GM19455 (cell line): ENCODE measurements at regions not wholly inside any gene's neighbourhood (a gene's known extent, or its start where the extent isn't known, plus 50 kb on each side); places are given as distances from the start of the nearest gene placed in this dataset.
A peak's percentile ranks its signal among the peaks of the same experiment; 100 is the strongest.

Experiments
- ATAC-seq: cut with Tn5 transposase; IDR thresholded peaks from one replicate; pipeline ENCODE4 v1.9.1; 2021; ENCODE audit not compliant: unreplicated experiment

GRCh38 chr6:82072751-82073150 is 174.8 kb downstream of the IBTK start:
- no peak for ATAC-seq

GRCh38 chr6:82072121-82072521 is 175.4 kb downstream of the IBTK start:
- no peak for ATAC-seq

DNA sequence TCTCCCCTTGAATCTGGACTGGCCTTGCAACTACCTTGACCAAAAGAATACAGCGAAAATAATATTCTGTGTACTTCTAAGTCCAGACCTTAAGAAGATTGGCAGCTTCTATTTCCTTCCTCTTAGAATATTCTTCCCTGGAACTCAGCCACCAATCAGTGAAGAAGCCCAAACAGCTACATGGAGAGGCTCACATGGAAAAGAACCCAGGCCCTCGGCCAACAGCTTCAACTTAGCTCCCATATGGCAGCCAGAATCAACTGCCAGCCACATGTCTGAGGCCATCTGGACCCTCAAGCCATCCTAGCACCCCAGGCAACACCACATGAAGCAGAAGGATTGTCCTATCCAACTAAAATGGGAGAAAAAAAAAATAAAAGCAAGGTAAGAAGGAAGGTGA is 178.8 kb downstream of the IBTK start:
- no peak for ATAC-seq

DNA sequence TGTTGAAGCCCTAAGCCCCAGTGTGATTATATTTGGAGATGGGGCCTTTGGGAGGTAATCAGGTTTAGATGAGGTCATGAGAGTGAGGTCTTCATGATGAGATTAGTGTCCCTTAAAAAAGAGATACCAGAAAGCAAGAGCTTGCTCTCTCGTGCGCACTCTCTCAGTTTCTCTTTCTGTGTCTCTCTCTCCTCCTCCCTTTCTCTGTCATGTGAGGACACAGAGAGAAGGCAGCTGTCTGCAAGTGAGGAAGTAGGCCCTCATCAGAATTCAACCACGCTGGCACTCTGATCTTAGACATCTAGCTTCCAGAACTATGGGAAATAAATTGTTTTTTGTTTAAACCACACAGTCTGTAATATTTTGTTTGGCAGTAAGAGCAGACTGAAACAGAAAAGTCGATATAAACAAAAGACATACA is 180.5 kb downstream of the IBTK start:
- peak; percentile 92 for ATAC-seq

DNA sequence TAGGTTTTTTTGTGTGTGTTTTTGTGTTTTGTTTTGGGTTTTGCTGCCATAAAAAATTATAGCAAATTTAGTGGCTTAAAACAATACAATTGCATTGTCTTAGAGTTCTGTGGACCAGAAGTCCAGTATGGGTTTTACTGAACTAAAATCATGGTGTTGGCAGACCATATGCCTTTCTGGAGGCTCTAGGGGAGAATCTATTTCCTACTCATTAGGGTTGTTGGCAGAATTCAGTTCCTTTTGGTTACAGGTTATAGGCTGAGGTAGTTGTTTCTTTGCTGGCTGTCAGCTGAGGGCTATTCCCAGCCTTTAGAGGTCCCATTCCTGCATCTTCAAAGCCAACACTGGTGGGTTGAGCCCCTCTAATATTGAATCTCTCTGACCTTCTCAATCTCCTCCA is 181.3 kb downstream of the IBTK start:
- ATAC-seq, result no peak

DNA sequence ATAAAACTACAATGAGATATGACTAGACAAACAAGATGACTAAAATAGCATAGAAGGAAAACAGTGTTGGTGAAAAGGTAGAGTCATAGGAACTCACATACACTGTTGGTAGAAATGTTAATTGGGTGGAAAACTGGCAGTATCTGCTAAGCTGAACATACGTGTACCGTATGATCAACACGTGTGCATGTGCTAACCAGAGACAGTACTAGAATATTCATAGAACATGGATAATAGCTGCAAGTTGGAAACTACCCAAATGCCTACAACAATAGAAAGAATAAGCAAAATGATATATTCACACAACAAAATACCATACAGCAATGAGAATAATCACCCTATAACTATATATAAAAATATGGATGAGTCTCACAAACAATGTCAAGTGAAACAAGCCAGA is 184.0 kb downstream of the IBTK start:
- ATAC-seq, result no peak

DNA sequence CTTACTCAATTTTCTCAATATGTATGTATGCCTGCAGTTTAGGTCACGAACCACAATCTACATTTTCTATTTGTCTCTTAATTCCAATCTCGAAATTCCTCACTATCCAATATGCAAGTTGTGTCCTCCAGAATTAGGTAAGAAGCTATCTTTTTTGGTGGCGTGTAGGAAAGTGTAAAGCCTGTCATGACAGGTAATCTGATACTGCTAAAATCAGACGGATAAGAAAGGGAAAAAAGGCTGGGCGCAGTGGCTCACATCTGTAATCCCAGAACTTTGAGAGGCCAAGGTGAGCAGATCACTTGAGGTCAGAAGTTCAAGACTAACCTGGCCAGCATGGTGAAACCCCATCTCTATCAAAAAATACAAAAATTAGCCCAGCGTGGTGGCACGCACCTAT is 185.3 kb downstream of the IBTK start:
- ATAC-seq, result no peak

GRCh38 chr6:82057846-82058554 is 189.5 kb downstream of the IBTK start:
- ATAC-seq, result no peak

DNA sequence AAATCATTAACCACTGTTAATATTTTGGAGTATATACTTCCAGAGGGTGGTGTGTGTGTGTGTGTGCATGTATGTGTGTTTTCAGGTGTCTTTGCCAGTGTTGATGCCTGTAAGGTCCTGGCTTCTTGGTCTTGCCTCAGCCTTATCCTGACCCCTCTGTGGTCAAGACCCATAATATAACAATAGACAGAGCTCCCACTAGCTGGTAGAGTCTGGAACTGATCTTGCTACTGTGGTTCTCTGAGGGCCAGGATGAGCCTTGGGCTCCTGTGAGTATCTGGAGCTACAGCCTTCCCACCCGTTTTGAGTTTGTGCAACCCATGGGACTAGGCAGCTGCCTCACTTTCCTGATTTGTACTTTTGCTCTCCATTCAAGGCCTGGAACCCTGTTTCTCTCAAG is 191.0 kb downstream of the IBTK start:
- ATAC-seq, result no peak

- no peak for ATAC-seq
Observed at GRCh38 chr6:82045965-82046756, 201.4 kb downstream of the IBTK start.

DNA sequence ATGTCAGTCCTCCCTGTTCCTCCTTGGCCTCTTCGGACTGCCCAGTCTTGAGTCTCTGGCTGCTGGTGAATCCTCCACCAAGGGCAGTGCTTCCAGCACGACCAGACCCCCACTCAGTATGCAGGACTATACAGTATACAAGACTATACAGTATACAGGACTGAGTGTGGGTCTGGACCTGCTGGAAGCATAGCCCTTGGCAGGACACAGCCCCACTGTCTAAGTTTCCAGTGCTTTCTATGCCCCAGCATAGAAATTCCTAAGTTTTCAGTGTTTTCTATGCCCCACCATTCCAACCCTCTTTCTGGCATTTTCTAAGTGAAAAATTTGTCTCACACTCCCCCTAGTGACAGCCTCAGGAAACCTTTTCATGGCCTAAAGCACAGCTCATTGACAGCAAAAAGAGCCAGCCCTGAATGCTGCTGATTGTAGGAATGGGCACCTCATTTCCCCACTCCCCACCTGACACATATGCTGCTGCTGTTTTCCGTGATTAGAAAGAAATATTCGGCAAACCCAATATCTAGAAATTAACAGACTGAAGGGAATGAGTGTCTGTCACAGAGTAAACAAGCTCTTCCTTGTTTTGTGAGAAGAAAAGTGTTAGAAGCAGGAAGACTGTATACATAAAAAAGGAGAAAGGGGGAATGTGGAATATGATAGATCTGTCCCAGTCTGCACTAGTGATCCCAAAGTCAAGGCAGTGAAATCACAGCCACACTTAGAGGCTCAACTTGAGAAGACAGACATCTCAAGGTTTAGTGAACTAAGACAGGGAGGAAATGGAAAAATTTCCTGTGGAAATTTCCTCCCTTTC is 206.9 kb downstream of the IBTK start:
- peak; percentile 77 for ATAC-seq

- no peak for ATAC-seq
Observed at GRCh38 chr6:82038631-82039030, 208.9 kb downstream of the IBTK start.

GRCh38 chr6:82035526-82035925 is 212.0 kb downstream of the IBTK start:
- no peak for ATAC-seq

DNA sequence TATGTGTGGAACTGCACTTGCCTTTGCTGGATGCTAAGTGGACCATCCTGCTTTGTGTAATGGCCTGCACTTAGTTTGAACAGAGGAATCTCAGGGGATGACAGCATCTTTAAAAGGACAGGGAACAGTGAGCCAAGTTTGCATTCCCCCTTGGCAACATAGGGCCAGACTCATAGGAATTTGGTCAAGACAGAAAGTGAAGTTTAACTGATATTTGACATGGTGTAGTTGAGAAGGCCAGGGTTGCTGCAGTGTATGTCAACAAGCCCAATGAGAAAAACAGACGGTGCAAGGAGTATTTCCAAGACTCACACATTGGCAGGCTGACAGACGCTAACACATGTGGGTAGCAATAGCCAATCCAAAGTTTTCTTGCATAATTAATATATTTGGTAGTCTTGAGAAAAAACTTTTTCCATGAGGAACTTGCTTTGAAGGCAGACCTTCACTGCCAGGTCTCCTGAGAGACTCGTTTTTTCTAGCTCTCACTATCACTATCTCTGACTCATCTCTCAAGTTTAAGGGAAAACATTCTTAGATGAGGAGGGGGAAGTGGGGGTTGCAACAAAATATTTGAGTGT is 213.8 kb downstream of the IBTK start:
- ATAC-seq, result no peak

DNA sequence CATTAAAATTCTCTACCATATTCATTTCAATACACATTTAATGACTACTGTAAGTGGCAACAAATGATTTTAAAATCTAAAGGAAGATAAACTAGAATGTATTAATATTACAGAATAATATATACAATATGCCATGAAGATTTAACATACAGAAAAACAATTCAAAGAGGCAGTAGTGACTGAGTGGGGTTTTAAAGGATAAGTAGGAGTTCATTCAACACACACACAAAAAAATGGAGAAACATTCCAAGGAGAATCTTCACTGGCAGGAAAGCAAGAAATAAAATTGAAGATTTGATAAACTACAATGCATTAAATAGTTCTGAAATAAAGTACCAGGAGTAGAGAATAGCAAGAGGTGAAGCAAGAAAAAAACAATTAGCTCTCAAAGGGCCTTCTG is 215.1 kb downstream of the IBTK start:
- no peak for ATAC-seq

DNA sequence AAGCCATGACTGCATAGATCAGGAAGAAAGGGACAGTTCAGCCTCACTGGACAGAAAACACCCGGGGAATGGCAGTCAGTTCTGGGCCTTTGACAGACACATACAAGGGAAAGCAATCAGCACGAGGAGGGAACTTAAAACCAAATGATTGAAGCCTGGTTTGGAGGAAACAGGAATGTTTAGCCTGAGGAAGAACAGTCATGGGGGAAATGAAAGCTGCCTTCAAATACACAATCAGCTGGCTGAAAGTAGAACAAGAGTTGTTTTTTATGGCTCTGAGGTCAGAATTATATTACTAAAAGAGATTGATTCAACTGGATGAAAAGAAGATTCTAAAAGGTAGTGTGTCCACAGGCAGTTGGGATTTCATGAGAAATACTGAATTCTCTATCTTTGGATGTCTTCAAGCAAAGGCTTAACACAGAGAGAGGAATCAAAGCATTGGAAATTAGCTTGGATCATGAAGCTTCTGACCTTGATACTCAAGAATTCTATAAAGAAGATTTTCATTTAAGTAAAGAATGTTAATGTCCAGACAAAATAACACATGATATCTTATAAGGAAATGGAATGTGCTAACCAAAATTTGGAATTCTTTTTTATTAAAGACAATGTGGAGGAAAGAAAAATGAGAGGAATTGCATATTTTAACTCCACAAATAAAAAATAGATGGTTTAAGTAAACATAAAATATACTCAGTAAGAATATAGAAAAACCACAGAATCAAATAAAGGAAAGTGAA is 216.6 kb downstream of the IBTK start:
- no peak for ATAC-seq

GRCh38 chr6:82030301-82030700 is 217.2 kb downstream of the IBTK start:
- ATAC-seq, result no peak

DNA sequence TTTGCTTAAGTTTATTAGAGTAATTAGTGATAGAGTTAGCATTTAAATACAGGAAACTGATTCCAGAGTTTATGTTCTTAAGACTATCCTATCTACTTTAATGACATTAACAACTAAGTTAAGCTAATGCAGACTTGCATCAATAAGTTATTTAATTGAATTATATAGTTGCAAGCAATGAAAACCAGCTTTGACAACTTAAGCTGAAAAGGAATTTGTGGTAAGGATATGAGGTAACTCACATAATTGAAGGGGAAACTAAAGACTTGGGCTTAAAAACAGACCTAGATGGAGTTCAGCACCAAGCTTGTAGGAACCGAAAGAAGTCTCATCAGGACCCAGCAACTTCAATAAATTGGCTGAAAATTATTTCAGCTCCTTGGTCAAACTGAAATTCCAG is 222.3 kb downstream of the IBTK start:
- no peak for ATAC-seq

GRCh38 chr6:82022614-82023129 is 224.9 kb downstream of the IBTK start:
- ATAC-seq, result no peak

DNA sequence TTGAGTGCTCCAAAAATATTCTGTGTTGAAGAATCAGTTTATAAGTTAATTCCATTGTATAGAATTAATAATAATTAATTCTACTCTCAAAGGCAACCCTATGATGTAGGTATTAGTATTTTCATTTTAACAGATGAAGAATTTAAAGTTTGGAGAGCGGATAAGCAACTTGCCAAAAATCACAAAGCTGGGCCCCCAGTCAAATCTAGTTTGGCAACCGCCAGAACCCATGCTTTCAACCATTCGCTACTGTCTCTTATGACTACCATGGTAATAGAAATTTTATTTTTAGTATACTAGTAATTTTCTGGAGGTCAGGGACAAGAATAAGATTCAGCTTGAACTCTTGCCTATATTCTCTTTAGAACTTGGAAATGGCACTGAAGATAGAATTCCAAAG is 229.8 kb downstream of the IBTK start:
- ATAC-seq, result no peak
